ENCODE measurements at regions not wholly inside any gene's neighbourhood (a gene's known extent, or its start where the extent isn't known, plus 50 kb on each side); places are given as distances from the start of the nearest gene placed in this dataset.

GRCh38 chr16:47847220-47847970 lies 308.4 kb downstream of the ABCC12 start (continued):
- TF ChIP-seq RERE (CRISPR knock-in tag; IDR thresholded peaks at IDR 0.05; ENCODE audit: borderline replicate concordance) (no peak), STAT5B (CRISPR knock-in tag; IDR thresholded peaks at IDR 0.05) (no peak), SIX5 (IDR thresholded peaks at IDR 0.05; ENCODE audit: borderline replicate concordance in 1 of 2, insufficient read depth in 1 of 2, low read depth in 1 of 2, low read length in 2 of 2) (no peak)
- TF ChIP-seq, protein P1, sequence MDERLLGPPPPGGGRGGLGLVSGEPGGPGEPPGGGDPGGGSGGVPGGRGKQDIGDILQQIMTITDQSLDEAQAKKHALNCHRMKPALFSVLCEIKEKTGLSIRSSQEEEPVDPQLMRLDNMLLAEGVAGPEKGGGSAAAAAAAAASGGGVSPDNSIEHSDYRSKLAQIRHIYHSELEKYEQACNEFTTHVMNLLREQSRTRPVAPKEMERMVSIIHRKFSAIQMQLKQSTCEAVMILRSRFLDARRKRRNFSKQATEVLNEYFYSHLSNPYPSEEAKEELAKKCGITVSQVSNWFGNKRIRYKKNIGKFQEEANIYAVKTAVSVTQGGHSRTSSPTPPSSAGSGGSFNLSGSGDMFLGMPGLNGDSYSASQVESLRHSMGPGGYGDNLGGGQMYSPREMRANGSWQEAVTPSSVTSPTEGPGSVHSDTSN (CRISPR knock-in tag; IDR thresholded peaks at IDR 0.05; ENCODE audit: low read depth): no peak
- TF ChIP-seq, protein P1 (tag; conservative IDR thresholded peaks at IDR 0.05; ENCODE audit: low read depth): no peak
